HG03575 (cell line): ENCODE measurements at regions not wholly inside any gene's neighbourhood (a gene's known extent, or its start where the extent isn't known, plus 50 kb on each side); places are given as distances from the start of the nearest gene placed in this dataset.
"Not testable (repeated sequence)": the region's sequence is repeated elsewhere in the genome, so short reads cannot be mapped to it uniquely, and the experiment has no call there.

Source experiments
- ATAC-seq: cut with Tn5 transposase; IDR thresholded peaks from one replicate; pipeline ENCODE4 v1.9.1; 2021; ENCODE audit not compliant: unreplicated experiment, insufficient number of reproducible peaks, low FRiP score; ENCODE audit errors: extremely low read depth

GRCh38 chr6:137402143-137402680 lies 92.0 kb downstream of the OLIG3 start:
- ATAC-seq = no peak

- no peak for ATAC-seq
Observed at GRCh38 chr6:137401088-137401487, 93.1 kb downstream of the OLIG3 start.

- no peak for ATAC-seq
Observed at GRCh38 chr6:137399881-137400443, 94.2 kb downstream of the OLIG3 start.

- ATAC-seq = no peak
Observed at GRCh38 chr6:137395316-137395715, 98.9 kb downstream of the OLIG3 start.

- no peak for ATAC-seq
Observed at GRCh38 chr6:137391061-137391814, 103.0 kb downstream of the OLIG3 start.

- ATAC-seq = no peak
Observed at GRCh38 chr6:137390334-137390733, 103.9 kb downstream of the OLIG3 start.

- peak; percentile 36 for ATAC-seq
Observed at GRCh38 chr6:137389150-137389704, 105.0 kb downstream of the OLIG3 start.

GRCh38 chr6:137387096-137387764 lies 107.0 kb downstream of the OLIG3 start:
- ATAC-seq = no peak

GRCh38 chr6:137383287-137383686 lies 110.9 kb downstream of the OLIG3 start:
- not testable (repeated sequence) for ATAC-seq

- no peak for ATAC-seq
Observed at GRCh38 chr6:137378090-137378369, 116.2 kb downstream of the OLIG3 start.

GRCh38 chr6:137373296-137373695 lies 120.9 kb downstream of the OLIG3 start:
- no peak for ATAC-seq

- ATAC-seq = no peak
Observed at GRCh38 chr6:137372532-137372931, 121.7 kb downstream of the OLIG3 start.

GRCh38 chr6:137371634-137372016 lies 122.6 kb downstream of the OLIG3 start:
- ATAC-seq = no peak

GRCh38 chr6:137370871-137371633 lies 123.1 kb downstream of the OLIG3 start:
- ATAC-seq = no peak

- ATAC-seq = no peak
Observed at GRCh38 chr6:137369136-137369535, 125.1 kb downstream of the OLIG3 start.

GRCh38 chr6:137365707-137366437 lies 128.3 kb downstream of the OLIG3 start:
- ATAC-seq = no peak

- no peak for ATAC-seq
Observed at GRCh38 chr6:137363805-137364138, 130.4 kb downstream of the OLIG3 start.

- ATAC-seq = no peak
Observed at GRCh38 chr6:137362878-137363804, 131.1 kb downstream of the OLIG3 start.
